ENCODE measurements at regions not wholly inside any gene's neighbourhood (a gene's known extent, or its start where the extent isn't known, plus 50 kb on each side); places are given as distances from the start of the nearest gene placed in this dataset.
"Not testable (repeated sequence)": the region's sequence is repeated elsewhere in the genome, so short reads cannot be mapped to it uniquely, and the experiment has no call there.

- DNase-seq (ENCODE audit: low read depth), result not testable (repeated sequence)
Observed at GRCh38 chr3:197459571-197459970, 96.2 kb downstream of the BDH1 start.

DNA sequence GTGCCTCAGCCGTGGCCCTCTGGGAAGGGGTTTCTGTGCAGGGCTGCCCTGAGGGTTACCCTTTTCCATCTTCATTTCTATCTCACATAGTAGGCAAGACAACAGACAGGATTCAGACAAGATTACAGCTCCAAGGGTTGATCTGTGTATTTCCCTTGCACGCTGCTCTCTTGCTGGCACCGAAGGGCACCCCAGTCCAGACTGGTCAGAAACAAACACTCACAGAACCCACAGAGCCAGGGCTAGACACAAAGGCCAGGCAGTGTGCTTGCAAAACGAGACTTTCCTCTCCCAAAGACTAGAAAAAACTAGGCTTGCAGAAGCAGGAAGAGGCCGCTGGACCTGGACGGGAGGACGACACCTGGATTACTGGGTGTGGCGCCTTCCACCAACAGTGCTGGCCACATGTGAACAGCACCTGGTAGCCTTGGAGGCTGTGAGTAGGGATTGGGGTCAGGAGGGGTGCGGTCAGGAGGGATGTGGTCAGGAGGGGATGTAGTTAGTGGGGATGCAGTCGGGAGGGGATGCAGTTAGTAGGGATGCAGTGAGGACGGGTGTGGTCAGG, 96.8 kb downstream of the BDH1 start:
- DNase-seq (ENCODE audit: low read depth), result no peak

GRCh38 chr3:197458179-197458707, 97.5 kb downstream of the BDH1 start:
- no peak for DNase-seq (ENCODE audit: low read depth)

- peak; percentile 76 for DNase-seq (ENCODE audit: low read depth)
Observed at GRCh38 chr3:197456261-197457091, 99.3 kb downstream of the BDH1 start.

DNA sequence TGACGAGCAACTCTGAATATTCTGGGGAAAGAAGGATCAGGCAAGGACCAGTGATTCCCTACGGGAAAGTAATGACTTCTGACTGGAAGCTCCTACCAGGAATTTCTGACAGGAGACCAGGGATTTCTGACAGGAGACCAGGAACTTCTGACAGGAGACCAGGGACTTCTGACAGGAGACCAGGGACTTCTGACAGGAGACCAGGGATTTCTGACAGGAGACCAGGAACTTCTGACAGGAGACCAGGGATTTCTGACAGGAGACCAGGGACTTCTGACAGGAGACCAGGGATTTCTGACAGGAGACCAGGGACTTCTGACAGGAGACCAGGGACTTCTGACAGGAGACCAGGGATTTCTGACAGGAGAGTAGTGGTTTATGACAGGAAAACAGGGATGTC, 100.9 kb downstream of the BDH1 start:
- not testable (repeated sequence) for DNase-seq (ENCODE audit: low read depth)

DNA sequence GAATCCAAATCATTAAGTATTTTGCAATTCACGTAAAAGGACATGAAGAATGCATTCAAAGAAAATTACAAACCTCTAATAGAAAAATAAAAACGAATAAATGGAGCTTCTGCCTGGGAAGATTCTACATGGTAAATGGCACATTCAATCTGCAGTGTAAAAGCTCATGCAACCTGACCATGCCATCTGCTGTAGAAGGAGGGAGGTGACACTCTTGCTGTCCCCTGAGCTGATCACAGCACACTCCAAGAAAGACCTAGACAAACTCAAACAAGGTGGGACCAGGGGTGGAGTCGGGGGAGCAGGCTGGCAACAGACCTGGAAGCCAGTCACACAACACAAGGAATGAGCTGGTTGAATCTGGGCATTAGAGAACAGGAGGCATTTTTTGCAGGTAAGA, 101.8 kb downstream of the BDH1 start:
- DNase-seq (ENCODE audit: low read depth), result no peak

DNA sequence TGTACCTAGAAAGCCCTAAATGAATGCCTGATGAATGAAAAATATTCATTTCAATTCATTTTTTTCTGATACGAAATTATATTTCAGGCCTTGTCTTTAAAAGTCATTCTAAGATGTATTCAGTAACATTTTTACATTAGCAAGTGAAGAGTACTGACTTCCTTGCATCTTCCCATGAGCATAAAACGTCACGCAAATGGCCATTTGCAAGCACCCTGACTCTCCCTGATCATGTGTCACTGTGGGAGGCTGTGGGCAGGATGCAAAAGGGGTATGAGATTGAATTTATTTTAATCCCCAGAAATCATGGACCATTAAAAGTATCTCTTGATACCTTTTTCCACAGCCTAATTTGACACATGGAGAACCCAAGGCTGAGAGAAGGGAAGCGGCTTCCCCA, 105.0 kb downstream of the BDH1 start:
- no peak for DNase-seq (ENCODE audit: low read depth)

DNA sequence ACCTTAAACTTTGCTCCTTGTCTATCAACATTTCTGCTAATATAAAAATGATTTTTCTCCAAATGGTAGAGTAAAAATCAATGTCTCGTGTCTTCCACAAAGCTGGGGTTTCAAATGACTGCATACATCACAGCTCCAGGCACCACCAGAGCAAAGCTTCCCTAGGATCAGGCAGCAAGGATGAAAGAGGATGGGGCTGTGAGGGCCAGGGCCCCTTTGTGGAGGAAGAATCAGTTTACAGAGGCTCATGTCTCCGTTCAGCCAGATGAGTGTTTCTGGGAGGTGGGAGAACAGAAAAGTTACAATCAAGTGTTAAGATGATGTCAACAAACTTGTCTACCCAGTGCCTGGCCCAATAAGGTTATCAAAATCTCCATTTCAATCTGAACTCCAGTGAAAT, 105.5 kb downstream of the BDH1 start:
- no peak for DNase-seq (ENCODE audit: low read depth)

- not testable (repeated sequence) for DNase-seq (ENCODE audit: low read depth)
Observed at GRCh38 chr3:197449181-197449580, 106.6 kb downstream of the BDH1 start.

GRCh38 chr3:197447781-197448180, 108.0 kb downstream of the BDH1 start:
- DNase-seq (ENCODE audit: low read depth), result not testable (repeated sequence)

DNA sequence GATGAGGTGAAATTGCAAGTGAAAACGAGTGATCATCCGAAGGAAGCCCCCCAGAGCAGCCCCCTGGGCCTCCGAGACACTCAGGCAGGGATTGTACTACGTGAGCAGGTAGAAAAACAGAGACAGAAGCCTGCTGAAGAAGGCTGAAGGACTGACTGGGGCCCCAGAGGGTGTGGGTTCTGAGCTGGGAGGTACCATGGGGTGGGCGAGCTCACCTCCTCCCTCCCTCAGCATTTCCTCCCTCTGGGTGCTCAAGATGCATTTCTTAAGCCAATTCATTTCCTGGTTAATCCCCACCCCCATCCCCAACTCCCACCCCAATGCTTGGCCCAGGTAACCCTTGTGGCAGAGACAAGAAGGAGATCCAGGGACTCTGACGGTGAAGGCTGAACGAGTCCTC, 108.7 kb downstream of the BDH1 start:
- no peak for DNase-seq (ENCODE audit: low read depth)

DNA sequence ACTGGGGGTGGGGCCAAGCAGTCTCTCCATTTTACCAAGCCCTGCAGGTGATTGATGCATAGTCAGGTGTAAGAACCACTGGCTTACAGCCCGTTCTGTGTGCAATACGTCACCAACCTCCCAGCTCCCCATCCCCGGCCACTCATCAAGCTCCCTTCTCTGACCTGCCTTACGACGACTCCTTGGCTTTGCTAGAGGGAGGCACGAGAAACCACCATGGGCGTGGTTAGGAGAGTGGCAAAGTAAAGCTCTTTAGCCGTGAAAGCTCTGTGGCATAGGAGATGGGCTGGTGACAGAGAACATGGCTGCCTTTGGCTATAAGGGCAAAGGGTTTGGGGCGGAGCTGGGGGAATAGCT, 109.1 kb downstream of the BDH1 start:
- no peak for DNase-seq (ENCODE audit: low read depth)

- DNase-seq (ENCODE audit: low read depth), result no peak
Observed at GRCh38 chr3:197445896-197446699, 109.7 kb downstream of the BDH1 start.

DNA sequence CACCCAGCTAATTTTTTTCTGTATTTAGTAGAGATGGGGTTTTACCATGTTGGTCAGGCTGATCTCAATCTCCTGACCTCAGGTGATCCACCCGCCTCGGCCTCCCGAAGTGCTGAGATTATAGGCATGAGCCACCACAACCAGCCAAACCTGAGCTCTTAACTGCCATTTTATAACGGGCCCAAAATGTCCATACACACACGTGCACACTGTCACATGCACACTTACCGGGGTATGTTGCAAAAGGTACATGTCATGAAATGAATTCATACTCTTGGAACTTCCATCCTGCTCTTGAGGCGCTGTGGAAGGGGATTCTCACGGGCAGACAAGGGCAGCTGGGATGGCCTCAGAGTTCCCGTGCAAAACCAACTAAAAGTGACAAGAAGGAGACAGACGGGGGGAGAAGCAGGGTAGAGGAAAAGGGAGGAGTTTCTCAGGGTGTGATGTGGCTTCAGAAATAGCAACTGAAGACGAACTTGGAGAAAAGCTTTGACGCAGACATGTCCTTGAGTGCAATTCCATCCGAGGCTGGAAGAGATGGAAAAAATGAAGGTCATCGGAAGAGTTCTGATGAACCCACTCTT, 110.9 kb downstream of the BDH1 start:
- no peak for DNase-seq (ENCODE audit: low read depth)

DNA sequence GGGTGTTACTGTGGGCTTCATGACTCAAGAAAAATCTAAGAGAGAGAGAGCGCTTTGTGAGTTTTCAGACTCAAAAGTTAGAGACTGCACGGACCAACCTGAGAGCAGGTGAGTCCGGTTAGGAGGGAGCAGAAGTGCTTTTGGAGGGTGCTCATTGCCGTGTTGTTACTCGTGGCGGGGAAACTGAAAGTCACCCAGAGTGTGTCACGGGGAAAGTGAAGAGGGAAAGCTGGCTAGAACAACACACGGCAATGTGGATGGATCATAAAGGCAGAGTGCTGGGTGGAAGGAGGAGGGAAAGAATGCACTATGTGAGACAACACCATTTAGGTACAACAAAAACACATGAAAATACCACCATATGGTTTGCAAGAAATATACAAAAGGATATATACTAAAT, 112.3 kb downstream of the BDH1 start:
- DNase-seq (ENCODE audit: low read depth), result no peak

DNA sequence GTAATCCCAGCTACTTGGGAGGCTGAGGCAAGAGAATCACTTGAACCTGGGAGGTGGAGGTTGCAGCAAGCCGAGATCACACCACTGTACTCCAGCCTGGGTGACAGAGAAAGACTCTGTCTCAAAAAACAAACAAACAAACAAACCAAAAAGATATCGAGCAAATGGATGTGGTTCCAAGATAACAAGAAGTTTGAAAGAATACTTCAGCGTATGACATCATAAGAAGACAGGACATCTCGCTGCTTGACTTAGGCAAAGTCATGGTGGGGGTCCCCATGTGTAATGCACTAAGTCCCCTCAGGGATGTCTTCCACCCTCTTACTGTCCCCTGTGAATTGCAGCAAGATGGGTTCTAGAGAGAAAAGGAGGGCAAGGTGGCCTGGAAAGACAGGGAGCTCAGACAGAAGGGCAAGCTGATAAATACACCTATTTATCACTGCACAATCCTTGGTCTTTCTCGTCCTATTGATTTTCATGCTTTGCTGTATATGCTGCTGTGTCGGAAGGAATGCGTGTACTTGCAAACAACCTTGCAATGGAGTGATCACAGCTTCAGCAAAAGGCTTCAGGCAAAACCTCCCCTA, 115.0 kb downstream of the BDH1 start:
- DNase-seq (ENCODE audit: low read depth), result no peak

- DNase-seq (ENCODE audit: low read depth), result no peak
Observed at GRCh38 chr3:197438906-197439305, 116.9 kb downstream of the BDH1 start.

GRCh38 chr3:197435426-197435825, 120.3 kb downstream of the BDH1 start:
- no peak for DNase-seq (ENCODE audit: low read depth)

DNA sequence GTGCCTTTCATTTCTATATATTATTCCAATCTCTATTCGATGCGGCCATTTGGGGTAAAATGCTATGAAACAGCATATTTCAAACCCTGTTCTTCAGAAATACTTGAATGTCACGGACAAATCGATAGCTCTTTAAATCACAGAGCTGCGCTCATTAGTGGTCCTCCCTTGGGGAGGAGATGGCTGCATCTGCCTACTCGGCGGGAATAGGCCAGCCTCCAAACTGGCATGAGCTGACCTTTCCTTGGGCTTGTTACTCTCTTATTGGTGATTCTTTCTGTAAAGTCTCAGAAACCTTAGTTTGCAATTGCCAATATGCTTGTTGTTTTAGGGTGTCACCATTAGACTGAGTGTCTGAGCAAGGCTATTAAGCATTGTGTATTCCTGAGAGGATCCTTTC, 120.9 kb downstream of the BDH1 start:
- no peak for DNase-seq (ENCODE audit: low read depth)

DNA sequence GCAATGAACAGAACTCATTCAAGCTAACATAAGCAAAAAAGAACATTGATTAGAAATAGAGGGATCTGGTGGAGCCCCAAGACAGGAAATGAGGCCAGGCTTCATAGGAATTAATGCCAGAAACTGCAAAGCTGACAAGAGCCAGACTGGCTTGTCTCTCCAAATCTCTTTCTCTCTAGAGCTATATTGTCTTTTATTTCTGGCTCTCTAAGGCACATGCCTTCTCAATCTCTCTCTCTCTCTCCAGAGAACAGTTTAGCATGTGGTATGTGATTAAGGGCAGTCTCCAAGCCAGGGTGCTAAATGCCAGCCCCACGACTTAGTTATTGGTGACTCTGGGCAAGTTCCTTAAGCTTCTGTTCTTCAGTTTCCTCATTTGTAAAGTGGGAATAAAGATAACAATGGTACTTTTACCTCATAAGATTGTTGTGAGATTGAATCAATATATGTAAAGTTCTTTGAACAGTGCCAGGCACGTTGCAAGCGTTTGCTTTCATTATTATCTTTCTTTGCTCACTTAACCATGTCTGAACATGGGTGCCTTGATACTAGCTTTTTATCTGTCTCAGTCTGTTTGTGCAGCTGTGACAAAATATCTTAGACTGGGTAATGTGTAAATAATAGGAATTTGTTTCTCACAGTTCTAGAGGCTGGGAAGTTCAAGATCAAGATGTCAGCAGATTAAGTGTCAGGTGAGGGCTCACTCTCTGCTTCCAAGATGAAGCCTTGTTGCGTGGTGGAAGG, 123.2 kb downstream of the BDH1 start:
- no peak for DNase-seq (ENCODE audit: low read depth)

DNA sequence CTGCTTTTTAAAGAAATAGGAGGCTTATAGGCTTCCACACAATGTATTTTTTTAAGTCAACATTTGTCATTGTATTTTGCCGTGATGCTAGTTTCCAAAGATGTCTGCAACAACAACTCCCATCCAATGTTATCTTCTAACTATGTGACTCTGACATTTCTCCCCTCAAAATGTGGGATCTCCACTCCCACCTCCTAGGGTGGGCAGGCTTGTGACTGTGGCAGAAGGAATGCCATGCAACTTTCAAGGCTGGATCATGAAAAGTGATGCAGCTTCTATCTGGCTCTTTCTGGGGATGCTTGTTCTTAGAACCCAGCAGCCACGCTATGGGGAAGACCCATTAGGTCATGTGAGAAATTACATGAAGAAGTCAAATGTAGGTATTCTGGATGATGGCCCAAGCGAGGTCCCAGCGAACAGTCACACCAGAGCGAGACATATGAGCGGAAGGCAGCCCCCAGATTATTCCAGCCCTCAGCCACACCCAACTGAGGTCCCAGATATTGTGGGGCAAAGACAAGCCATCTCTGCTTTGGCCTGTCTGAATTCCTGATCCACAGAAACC, 124.3 kb downstream of the BDH1 start:
- DNase-seq (ENCODE audit: low read depth), result no peak

Measured in stromal cell of bone marrow (primary cell).